ENCODE measurements at regions not wholly inside any gene's neighbourhood (a gene's known extent, or its start where the extent isn't known, plus 50 kb on each side); places are given as distances from the start of the nearest gene placed in this dataset.
"Not testable (repeated sequence)": the region's sequence is repeated elsewhere in the genome, so short reads cannot be mapped to it uniquely, and the experiment has no call there.

GRCh38 chr16:64356267-64356666 is 765.6 kb downstream of the CDH11 start:
- DNase-seq: no peak
- no peak for TF ChIP-seq POLR2A (IDR thresholded peaks at IDR 0.05)
- TF ChIP-seq, protein P1, sequence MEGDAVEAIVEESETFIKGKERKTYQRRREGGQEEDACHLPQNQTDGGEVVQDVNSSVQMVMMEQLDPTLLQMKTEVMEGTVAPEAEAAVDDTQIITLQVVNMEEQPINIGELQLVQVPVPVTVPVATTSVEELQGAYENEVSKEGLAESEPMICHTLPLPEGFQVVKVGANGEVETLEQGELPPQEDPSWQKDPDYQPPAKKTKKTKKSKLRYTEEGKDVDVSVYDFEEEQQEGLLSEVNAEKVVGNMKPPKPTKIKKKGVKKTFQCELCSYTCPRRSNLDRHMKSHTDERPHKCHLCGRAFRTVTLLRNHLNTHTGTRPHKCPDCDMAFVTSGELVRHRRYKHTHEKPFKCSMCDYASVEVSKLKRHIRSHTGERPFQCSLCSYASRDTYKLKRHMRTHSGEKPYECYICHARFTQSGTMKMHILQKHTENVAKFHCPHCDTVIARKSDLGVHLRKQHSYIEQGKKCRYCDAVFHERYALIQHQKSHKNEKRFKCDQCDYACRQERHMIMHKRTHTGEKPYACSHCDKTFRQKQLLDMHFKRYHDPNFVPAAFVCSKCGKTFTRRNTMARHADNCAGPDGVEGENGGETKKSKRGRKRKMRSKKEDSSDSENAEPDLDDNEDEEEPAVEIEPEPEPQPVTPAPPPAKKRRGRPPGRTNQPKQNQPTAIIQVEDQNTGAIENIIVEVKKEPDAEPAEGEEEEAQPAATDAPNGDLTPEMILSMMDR (IDR thresholded peaks at IDR 0.05): no peak
- H3K4me3 ChIP-seq (replicated peaks in 1 of 3): no peak overlapping the region
- no peak overlapping the region for H3K27ac ChIP-seq
- H3K9me3 ChIP-seq: no peaks in the 10 kb centered on the region
- H3K4me1 ChIP-seq: no peaks in the 10 kb centered on the region
- no peaks in the 10 kb centered on the region for H3K27me3 ChIP-seq
- 83% methylated on average over 1 of the region's 1 CpG for WGBS, 2 donors
- intact Hi-C loops (cut with DNase I): no loop called here
- no peaks in the 10 kb centered on the region for H3K36me3 ChIP-seq

DNA sequence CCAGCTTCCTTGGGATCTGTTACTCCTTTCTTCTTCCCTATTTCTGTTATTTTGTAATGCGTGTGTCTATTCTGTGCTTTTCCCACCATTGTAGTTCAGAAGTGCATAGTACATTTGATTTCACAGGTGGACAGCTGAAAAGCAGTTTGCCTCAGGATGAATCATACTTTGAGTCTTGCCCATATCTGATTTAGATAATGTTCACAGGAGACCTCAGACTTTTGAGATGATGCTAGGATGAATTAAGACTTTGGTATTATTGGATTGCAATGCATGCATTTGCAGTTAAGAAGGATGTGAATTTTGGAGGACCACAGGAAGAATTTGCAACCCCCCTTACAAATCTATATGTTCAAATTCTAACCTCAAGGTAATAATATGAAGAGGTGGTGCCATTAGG is 769.6 kb downstream of the CDH11 start:
- intact Hi-C loops (cut with DNase I): no loop called here
- Histone ChIP-seq H3K27ac (no peak overlapping the region), H3K27me3 (no peaks in the 10 kb centered on the region), H3K36me3 (no peaks in the 10 kb centered on the region), H3K4me1 (no peaks in the 10 kb centered on the region), H3K9me3 (no peaks in the 10 kb centered on the region), H3K4me3 (replicated peaks in 1 of 3) (no peak overlapping the region)
- TF ChIP-seq, protein P1 (IDR thresholded peaks at IDR 0.05): no peak
- TF ChIP-seq POLR2A (IDR thresholded peaks at IDR 0.05): no peak
- no peak for DNase-seq
- 95 to 98% methylated on average over 1 of the region's 1 CpG for WGBS, 2 donors

GRCh38 chr16:64351121-64351520 is 770.7 kb downstream of the CDH11 start:
- intact Hi-C loops (cut with DNase I): no loop called here
- 67 to 79% methylated on average over 1 of the region's 1 CpG for WGBS, 2 donors
- Histone ChIP-seq H3K27ac (no peak overlapping the region), H3K4me1 (no peaks in the 10 kb centered on the region), H3K9me3 (no peaks in the 10 kb centered on the region), H3K4me3 (replicated peaks in 1 of 3) (no peak overlapping the region), H3K36me3 (no peaks in the 10 kb centered on the region), H3K27me3 (no peaks in the 10 kb centered on the region)
- TF ChIP-seq POLR2A (IDR thresholded peaks at IDR 0.05): no peak
- TF ChIP-seq, protein P1 (IDR thresholded peaks at IDR 0.05): no peak
- DNase-seq: no peak

DNA sequence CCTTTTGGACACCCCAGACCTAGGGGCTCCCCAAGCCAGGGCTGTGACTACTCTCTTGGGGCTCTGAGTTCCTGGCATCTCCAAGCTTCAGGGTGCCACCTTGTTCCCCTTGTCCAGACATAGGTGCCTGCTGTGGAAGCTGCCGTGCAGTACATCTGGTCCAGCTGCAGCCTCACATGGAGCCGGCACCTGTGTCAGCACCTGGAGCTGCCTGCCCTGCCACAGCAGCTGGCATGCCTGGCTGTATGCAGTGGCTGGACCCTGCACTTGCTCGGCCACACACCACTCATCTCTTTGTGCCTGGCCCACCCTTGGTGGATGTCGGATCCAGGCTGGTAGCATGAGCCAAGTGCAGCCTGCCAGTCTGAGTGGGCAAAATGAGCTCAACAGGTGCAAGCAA is 775.8 kb downstream of the CDH11 start:
- no peak for DNase-seq
- no peaks in the 10 kb centered on the region for H3K4me1 ChIP-seq

GRCh38 chr16:64345142-64345541 is 776.7 kb downstream of the CDH11 start:
- Histone ChIP-seq H3K9me3 (no peaks in the 10 kb centered on the region), H3K27ac (no peak overlapping the region), H3K4me1 (no peaks in the 10 kb centered on the region), H3K27me3 (no peaks in the 10 kb centered on the region), H3K4me3 (replicated peaks in 1 of 3) (no peak overlapping the region), H3K36me3 (no peaks in the 10 kb centered on the region)
- no peak for TF ChIP-seq POLR2A (IDR thresholded peaks at IDR 0.05)
- TF ChIP-seq, protein P1 (IDR thresholded peaks at IDR 0.05): no peak
- intact Hi-C loops (cut with DNase I): no loop called here
- no peak for DNase-seq
- 91 to 96% methylated on average over 6 of the region's 6 CpGs for WGBS, 2 donors

More for the DNA sequence above, 775.8 kb downstream of the CDH11 start:
- H3K9me3 ChIP-seq: no peaks in the 10 kb centered on the region
- H3K36me3 ChIP-seq: no peaks in the 10 kb centered on the region
- 81 to 91% methylated on average over 4 of the region's 4 CpGs for whole genome bisulfite sequencing, 2 donors
- H3K4me3 ChIP-seq (replicated peaks in 1 of 3): no peak overlapping the region
- H3K27ac ChIP-seq: no peak overlapping the region
- no peak for TF ChIP-seq POLR2A (IDR thresholded peaks at IDR 0.05)
- TF ChIP-seq, protein P1 (IDR thresholded peaks at IDR 0.05): no peak
- intact Hi-C loops (cut with DNase I): no loop called here
- no peaks in the 10 kb centered on the region for H3K27me3 ChIP-seq

GRCh38 chr16:64343820-64344443 is 777.9 kb downstream of the CDH11 start:
- H3K4me3 ChIP-seq (replicated peaks in 1 of 3); DNase-seq; H3K9me3 ChIP-seq; intact Hi-C loops (cut with DNase I); H3K36me3 ChIP-seq; H3K27me3 ChIP-seq; H3K4me1 ChIP-seq; H3K27ac ChIP-seq: not testable (repeated sequence)
- 97% methylated on average over 12 to 42 of the region's 47 CpGs for WGBS, 2 donors

Data from thyroid gland (tissue), 4 donors.